HepG2 (cell line): ENCODE measurements at regions not wholly inside any gene's neighbourhood (a gene's known extent, or its start where the extent isn't known, plus 50 kb on each side); places are given as distances from the start of the nearest gene placed in this dataset.

Experiments used
- ATM ChIP-seq: fragments of 450-650 bp; IDR thresholded peaks from 2 replicates; pipeline ENCODE4 v1.7.1; 2017; ENCODE audit warnings: mild to moderate bottlenecking, borderline replicate concordance
- ZNF878 ChIP-seq: sonication (generic); formaldehyde crosslinking; IDR thresholded peaks from 2 replicates; pipeline ENCODE4 v1.8.1; 2023; ENCODE audit warnings: mild to moderate bottlenecking, missing genetic modification reagents, moderate library complexity
- TF ChIP-seq, protein P1 (sequence below): sonication (generic); formaldehyde crosslinking; IDR thresholded peaks from 2 replicates; pipeline ENCODE4 v1.5.0; 2020; ENCODE audit warnings: mild to moderate bottlenecking, missing genetic modification reagents, moderate library complexity
- TF ChIP-seq, protein P2 (sequence below): conservative IDR thresholded peaks from 2 replicates; pipeline ENCODE4 v1.6.1; 2018; ENCODE audit warnings: missing genetic modification reagents

DNA sequence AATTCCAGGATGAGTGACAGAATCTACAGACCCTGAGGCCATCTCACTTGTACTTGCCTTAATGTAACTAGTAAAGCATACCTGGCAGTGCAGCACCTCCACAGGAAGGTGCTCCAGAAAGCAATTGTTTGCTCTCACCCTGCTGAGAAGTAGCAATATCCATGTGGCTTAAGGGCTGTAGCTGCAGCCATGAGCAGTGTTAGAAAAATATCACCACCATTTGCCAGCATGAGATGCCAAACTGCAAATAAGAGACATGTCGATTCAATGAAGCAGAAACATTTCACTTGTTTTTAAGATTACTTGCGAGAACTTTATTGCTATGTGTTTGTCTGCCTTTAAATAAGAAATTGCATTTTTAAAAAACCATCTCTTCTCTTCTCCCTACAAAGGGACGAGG is 151.5 kb downstream of the PRL start:
- TF ChIP-seq, protein P1, sequence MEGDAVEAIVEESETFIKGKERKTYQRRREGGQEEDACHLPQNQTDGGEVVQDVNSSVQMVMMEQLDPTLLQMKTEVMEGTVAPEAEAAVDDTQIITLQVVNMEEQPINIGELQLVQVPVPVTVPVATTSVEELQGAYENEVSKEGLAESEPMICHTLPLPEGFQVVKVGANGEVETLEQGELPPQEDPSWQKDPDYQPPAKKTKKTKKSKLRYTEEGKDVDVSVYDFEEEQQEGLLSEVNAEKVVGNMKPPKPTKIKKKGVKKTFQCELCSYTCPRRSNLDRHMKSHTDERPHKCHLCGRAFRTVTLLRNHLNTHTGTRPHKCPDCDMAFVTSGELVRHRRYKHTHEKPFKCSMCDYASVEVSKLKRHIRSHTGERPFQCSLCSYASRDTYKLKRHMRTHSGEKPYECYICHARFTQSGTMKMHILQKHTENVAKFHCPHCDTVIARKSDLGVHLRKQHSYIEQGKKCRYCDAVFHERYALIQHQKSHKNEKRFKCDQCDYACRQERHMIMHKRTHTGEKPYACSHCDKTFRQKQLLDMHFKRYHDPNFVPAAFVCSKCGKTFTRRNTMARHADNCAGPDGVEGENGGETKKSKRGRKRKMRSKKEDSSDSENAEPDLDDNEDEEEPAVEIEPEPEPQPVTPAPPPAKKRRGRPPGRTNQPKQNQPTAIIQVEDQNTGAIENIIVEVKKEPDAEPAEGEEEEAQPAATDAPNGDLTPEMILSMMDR (CRISPR knock-in tag), result no peak
- no peak for TF ChIP-seq ZNF878 (CRISPR knock-in tag)
- TF ChIP-seq, protein P2, sequence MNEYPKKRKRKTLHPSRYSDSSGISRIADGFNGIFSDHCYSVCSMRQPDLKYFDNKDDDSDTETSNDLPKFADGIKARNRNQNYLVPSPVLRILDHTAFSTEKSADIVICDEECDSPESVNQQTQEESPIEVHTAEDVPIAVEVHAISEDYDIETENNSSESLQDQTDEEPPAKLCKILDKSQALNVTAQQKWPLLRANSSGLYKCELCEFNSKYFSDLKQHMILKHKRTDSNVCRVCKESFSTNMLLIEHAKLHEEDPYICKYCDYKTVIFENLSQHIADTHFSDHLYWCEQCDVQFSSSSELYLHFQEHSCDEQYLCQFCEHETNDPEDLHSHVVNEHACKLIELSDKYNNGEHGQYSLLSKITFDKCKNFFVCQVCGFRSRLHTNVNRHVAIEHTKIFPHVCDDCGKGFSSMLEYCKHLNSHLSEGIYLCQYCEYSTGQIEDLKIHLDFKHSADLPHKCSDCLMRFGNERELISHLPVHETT (CRISPR knock-in tag), result no peak
- no peak for TF ChIP-seq ATM
